ENCODE measurements at regions not wholly inside any gene's neighbourhood (a gene's known extent, or its start where the extent isn't known, plus 50 kb on each side); places are given as distances from the start of the nearest gene placed in this dataset.
A peak's percentile ranks its signal among the peaks of the same experiment; 100 is the strongest.
"Not testable (repeated sequence)": the region's sequence is repeated elsewhere in the genome, so short reads cannot be mapped to it uniquely, and the experiment has no call there.

GRCh38 chr3:73228437-73228836 lies 167.0 kb downstream of the EBLN2 start:
- DNase-seq (ENCODE audit: low read depth), result peak; percentile 7

DNA sequence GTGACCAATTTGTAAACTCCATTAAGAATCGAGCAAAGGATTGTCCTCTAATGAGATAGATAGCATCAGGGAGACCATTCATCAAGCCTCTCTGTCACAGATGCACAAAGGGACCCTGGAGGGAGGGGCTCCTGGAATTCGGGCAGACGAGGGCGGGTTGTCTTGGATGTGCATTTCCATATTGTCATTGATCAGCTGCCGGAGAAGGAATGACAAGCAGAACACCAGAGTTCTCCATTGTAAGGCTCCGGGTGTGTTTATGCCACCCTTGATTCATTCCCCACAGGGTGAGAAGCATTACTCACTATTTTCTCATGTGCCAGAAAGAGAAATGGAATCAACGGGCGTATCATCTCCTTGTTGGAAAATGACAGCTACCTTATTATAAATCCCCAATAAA lies 167.5 kb downstream of the EBLN2 start:
- DNase-seq (ENCODE audit: low read depth), result no peak

- no peak for DNase-seq (ENCODE audit: low read depth)
These were observed 173.0 kb downstream of the EBLN2 start for GRCh38 chr3:73234354-73235014.

- no peak for DNase-seq (ENCODE audit: low read depth)
These were observed 174.3 kb downstream of the EBLN2 start for GRCh38 chr3:73235768-73236167.

DNA sequence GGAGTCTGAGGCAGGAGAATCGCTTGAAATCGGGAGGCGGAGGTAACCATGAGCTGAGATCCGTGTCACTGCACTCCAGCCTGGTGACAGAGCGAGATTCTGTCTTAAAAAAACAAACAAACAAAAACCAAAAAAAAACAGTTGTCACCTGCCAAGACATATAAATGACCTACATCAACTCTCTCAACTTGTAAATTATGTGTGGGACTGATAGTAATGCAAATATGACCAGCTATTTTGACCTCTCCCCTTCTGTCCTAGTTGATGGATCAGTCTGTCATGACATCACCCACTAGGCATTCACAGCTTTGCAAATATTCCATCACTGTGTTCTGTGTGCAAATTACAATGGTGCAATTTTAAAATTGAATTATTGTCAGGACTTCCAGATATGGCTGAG lies 175.4 kb downstream of the EBLN2 start:
- DNase-seq (ENCODE audit: low read depth), result no peak

DNA sequence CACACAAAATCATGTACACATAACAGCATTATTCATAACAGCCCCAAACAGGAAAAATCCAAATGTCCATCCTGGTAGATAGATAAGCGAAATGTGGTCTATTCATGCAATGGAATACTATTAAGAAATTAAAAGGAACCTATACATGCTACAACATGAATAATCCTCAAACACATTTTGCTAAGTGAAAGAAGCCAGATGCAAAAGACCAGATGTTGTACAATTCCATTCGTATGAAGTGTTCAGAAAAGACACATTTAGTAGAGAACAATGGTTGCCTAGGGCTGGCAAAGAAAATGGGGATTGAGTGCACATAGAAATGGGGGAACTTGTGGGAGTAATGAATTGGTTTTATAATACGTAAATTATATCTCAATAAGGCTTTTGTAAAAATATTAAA lies 182.3 kb downstream of the EBLN2 start:
- DNase-seq (ENCODE audit: low read depth), result no peak

GRCh38 chr3:73245459-73245858 lies 184.0 kb downstream of the EBLN2 start:
- DNase-seq (ENCODE audit: low read depth), result no peak

GRCh38 chr3:73249047-73249446 lies 187.6 kb downstream of the EBLN2 start:
- no peak for DNase-seq (ENCODE audit: low read depth)

DNA sequence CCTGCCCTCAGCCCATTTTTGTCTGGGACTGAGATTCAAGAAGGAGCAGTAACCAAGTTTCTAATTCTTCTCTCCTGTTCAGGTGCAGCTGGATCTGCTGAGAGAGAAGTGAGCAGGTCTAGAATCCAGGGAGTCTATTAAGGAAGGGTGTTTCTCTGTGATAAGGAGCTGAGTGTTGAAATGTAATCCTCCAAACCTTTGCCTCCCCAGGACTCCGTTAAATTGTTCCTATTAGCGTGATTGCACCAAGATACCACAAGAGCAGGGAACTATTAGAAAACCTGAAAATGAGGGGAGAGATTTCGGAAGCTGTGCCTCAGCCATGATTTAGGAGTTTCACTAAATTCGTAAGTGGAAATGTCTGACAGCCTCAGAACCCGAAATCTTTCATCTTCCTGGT lies 192.6 kb downstream of the EBLN2 start:
- DNase-seq (ENCODE audit: low read depth), result no peak

DNA sequence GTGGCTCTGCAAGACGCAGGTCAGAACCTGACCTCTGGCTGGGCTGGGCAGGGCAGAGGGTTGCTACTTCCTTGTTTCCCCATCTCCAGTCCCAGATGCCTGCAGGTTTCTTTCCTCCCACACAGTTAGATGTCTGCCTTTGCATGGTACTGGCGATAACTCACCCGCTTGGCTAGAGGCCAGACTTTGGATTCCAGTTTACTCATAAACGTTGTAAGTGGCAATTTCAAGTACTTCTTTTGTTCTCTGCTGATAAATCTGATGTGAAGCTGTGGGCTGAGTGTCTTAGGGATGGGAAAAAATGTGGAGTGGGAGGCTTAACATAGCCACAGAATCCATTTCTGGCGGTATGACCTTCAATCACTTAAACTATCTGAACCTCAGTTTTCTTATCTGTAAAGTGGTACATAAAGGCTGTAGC lies 194.2 kb downstream of the EBLN2 start:
- DNase-seq (ENCODE audit: low read depth), result peak; percentile 78

DNA sequence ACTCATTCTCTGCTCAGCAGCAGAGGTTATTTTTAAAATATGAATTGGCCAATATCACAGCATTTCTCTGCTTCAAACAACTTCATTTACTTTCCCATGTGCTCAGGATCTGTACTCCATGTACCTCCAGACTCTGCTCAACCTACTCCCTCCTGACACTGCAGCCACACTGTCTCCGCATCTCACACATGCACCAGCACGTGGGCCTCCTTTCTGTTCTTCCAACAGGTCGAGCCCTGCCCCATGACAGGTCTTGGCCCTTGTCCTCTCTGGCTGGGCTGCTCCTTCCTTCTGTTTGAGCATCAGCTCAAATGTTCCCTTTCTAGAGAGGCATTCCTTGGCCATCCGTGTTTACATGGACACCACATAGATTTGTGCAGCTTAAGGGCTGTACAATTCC lies 195.7 kb downstream of the EBLN2 start:
- no peak for DNase-seq (ENCODE audit: low read depth)

DNA sequence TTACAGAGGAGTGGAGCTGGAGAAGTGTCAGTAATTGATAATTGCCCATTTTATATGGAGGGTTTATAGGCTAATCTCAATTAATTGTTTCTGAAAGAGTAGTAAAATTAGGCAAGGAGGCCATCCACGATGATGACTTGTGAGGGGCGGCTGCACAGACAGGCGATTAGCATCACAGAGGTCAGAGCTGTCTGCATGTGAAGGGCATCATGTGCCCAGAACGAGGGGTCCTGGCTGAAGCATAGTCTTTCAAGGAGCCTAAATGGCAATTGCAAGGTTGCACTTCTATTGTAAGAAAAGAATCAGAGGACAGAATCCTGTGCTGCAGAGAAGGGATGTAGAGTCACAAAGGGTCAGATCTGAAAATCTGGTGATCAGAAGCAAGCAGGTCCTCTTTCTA lies 196.6 kb downstream of the EBLN2 start:
- DNase-seq (ENCODE audit: low read depth), result no peak

GRCh38 chr3:73259291-73259690 lies 197.8 kb downstream of the EBLN2 start:
- no peak for DNase-seq (ENCODE audit: low read depth)

DNA sequence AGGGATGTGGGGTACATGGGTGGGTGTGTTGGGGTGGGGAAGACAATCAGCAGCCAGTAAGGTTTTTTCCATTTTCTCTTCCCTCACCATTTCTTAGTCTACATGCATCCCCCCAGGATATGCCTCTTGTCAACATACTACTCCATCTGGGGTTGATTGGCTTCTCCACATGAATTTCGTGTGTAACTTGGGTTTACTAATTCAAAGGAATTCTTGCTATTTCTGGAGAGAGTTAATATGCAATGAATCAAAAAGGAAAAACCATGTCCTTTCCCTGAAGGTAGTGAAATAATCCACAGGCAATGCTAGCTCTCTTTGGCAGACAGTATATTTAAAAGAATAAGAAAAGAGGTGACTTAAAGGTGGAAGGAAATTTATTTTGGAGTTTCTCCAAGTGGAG lies 198.4 kb downstream of the EBLN2 start:
- no peak for DNase-seq (ENCODE audit: low read depth)

DNA sequence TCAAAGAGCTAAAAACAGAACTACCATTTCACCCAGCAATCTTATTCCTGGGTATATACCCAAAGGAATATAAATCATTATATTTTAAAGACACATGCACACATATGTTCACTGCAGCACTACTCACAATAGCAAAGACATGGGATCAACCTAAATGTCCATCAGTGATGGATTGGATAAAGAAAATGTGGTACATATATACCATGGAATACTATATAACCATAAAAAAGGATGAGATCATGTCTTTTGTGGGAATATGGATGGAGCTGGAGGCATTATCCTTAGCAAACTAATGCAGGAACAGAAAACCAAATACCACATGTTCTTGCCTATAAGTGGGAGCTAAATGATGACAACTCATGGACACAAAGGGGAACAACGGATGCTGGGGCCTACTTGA lies 205.1 kb downstream of the EBLN2 start:
- not testable (repeated sequence) for DNase-seq (ENCODE audit: low read depth)

DNA sequence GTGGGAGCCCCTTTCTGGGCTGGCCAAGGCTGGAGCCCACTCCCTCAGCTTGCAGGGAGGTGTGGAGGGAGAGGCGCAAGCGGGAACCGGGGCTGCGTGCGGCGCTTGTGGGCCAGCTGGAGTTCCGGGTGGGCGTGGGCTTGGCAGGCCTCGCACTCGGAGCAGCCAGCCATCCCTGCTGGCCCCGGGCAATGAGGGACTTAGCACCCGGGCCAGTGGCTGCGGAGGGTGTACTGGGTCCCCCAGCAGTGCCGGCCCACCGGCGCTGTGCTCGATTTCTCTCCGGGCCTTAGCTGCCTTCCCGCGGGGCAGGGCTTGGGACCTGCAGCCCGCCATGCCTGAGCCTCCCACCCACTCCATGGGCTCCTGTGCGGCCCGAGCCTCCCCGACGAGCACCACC lies 207.7 kb downstream of the EBLN2 start:
- not testable (repeated sequence) for DNase-seq (ENCODE audit: low read depth)

DNA sequence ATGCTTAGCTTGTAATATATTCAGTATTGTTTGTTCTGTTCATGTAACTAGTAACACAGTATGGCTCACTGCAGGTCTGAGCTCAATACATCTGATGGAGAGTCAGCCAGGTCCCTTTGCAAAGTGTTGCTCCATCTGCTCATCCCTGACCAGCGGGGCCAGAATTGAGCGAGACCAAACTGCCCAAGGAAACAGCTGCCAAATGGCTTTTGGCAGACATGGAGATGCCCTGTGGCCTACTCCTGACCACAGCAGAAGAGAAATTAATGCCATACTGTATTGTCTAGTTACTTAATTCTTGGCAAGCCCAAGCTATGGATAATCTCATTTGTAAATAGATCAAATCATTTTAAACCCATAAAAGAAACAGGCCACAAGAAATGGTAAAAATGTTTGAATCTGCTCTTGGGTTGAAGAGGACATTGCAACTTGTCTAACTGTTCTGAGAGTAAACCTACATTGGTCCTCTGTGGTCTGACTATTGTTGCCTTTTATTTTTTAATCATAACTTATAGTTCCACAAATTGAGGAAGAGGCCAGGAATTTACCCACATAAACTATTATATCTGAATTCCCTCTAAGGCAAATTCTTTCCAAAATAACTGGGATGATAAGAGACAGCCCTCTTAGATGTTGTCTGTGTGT lies 209.5 kb downstream of the EBLN2 start:
- DNase-seq (ENCODE audit: low read depth), result no peak

DNA sequence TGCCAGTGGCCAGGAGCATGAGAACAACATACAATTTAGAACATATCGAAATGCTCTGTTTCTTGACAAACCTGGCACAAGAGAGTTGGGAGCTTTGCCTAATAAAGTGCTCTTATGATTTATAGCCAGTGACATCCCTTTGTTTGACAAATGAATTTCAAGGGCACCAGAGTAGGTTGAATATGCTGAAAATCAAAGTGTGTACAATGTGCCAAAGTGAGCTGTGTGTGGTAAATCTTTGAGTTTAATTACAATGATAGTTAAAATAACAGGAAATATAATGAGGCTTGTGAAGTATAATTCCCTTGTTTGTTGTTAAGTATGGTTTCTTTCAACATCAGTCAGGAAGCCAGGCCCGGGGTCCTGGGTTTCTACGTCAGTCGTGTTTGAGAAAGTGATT lies 211.9 kb downstream of the EBLN2 start:
- DNase-seq (ENCODE audit: low read depth), result no peak

- no peak for DNase-seq (ENCODE audit: low read depth)
These were observed 219.3 kb downstream of the EBLN2 start for GRCh38 chr3:73280746-73281145.

DNA sequence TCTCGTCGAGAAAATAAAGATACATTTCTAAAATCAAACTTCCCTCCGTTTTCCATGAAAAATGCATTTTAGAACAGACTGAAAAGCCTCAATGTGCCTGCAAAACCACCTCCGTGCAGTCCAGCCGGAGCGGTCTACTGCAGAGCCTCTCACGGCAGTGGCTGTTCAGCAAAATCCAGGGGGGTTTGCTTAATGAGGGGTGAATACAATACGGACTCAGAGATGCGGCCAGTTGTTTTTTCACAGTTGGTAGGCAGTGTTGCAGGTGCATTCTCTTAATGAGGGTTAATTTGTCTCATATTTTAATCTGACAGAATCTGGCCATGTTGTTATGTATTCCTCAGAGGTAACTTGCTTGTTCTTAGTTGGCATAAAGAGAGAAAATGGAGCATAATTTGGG lies 223.0 kb downstream of the EBLN2 start:
- no peak for DNase-seq (ENCODE audit: low read depth)

DNA sequence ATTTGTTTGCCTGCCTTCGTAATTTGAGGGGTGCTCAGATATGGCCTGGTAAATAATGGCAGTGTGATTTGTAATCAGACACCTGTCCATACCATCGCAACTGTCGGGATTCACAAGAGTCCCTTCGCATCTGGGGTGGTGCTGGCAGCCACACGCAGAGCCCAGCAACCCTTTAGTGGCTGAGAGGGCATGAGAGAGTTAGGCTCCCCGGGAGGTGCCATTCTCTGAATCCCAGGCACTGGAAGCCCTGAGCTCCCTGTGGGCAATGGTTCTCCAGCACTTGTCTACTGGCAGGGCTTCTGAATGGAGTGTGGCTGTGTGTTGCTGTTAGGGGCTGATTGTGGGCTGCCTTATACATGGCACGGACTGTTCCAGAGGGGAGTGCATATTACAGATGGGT lies 230.1 kb downstream of the EBLN2 start:
- no peak for DNase-seq (ENCODE audit: low read depth)

DNA sequence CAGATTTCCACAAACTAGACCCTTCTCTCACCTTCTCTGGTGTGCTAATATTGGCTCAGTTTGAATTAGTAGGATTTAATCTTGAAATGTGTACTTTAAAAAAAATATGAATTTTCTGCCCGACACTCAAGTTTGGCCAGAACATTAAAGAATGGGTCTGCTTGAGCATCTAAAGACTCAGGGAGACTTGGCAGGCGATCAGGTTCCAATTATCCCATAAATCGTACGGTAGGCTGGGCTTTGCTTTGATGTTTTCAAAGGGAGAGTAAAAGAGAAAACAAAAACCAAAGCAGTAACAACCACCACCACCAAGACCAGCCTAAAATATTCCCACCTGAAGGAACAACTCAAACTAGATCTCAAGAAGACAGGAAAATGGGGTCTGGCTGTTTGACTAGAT lies 230.8 kb downstream of the EBLN2 start:
- no peak for DNase-seq (ENCODE audit: low read depth)

GRCh38 chr3:73294537-73294936 lies 233.1 kb downstream of the EBLN2 start:
- no peak for DNase-seq (ENCODE audit: low read depth)

Data from Daoy (cell line).